AG09319 (cell line): ENCODE measurements at regions not wholly inside any gene's neighbourhood (a gene's known extent, or its start where the extent isn't known, plus 50 kb on each side); places are given as distances from the start of the nearest gene placed in this dataset.

Source experiments
- DNase-seq: peaks from one replicate; pipeline ENCODE4 v3.0.0-alpha.2; 2010; ENCODE audit warnings: low read depth; ENCODE audit errors: extremely low read depth
- TF ChIP-seq, protein P1 (sequence below): IDR thresholded peaks from 2 replicates; pipeline ENCODE4 v1.5.1; 2011; ENCODE audit warnings: low read depth, mild to moderate bottlenecking, inconsistent platforms, low read length, moderate library complexity

GRCh38 chr6:88365230-88365629, 199.1 kb upstream of the CNR1 start:
- TF ChIP-seq, protein P1, sequence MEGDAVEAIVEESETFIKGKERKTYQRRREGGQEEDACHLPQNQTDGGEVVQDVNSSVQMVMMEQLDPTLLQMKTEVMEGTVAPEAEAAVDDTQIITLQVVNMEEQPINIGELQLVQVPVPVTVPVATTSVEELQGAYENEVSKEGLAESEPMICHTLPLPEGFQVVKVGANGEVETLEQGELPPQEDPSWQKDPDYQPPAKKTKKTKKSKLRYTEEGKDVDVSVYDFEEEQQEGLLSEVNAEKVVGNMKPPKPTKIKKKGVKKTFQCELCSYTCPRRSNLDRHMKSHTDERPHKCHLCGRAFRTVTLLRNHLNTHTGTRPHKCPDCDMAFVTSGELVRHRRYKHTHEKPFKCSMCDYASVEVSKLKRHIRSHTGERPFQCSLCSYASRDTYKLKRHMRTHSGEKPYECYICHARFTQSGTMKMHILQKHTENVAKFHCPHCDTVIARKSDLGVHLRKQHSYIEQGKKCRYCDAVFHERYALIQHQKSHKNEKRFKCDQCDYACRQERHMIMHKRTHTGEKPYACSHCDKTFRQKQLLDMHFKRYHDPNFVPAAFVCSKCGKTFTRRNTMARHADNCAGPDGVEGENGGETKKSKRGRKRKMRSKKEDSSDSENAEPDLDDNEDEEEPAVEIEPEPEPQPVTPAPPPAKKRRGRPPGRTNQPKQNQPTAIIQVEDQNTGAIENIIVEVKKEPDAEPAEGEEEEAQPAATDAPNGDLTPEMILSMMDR: no peak
- DNase-seq: no peak

GRCh38 chr6:88361754-88362153, 195.6 kb upstream of the CNR1 start:
- TF ChIP-seq, protein P1: no peak
- no peak for DNase-seq

DNA sequence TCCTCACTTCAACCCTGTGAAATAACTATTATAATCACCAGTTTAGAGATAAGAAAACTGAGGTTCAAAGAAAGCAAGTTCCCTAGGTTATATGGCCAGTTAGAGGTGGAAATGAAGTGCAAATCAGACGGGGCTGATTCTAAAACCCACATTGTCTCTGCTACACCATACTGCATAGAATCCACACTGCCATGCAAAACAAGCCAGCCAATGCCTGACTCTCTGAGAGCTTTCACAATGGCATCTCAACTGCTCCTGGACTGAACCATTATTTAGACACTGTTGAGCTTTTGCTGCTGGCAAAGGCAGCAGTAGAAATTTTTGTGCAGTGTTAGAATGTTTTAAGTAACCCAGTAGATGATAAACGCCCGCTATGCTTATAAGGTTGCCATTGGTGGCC, 195.2 kb upstream of the CNR1 start:
- DNase-seq: no peak
- TF ChIP-seq, protein P1: no peak

DNA sequence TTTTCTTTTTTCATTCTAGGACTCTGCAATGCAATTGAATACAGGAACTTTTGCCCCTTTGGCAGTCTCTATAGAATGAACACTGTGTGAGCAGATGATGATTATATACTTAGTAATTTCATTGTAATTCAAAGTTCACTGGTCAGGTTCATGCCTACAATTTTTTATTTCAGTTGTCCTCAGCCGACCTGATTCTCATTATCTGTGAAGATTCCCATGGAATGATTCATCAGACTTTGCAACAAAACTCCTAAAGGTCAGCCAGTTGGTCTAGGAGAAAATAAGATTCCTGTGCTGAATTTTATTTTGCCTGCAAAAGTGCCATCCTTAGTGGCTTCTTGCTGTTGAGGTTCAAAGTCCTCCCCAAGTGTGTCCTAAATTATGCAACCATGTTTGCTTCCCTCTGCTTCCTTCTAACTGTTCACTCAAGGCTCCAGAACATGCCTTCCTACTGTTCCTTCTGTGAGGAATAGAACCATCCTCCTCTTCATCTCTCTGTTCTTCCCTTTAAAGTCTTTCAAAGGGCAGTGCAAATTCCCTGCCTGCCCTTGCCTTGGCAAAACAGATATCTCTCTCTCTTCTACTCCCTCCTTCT, 194.2 kb upstream of the CNR1 start:
- TF ChIP-seq, protein P1: no peak
- DNase-seq: no peak

DNA sequence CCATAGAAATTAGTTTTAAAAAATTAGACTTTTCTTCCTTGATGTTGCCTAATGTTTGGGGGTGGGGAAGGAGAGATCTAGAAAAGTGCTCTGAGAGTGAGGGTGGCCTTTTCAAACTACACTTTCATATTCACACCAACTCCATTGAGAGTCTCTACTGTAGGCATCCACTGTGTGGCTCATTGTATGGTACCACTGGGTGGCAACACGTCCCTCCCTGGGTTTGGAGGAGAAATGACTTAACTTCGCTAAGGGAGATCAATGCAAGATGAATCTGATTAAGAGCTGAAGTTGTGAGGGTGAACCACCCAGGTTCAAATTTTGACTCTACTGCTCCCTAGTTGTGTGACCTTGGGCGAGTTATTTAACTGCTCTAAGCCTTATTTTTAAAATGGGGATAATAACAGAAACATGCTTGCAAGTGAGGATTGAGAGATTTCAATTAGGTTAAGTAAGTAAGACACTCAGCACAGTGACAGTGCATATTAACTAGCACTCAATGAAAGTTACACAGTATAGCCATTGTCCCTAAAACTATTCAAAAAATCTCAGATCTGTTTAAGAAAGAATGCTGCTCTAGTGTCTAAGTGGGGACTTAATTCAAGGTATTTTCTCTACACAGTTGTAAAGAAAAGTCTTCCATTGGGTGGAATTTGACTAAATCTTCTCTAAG, 193.5 kb upstream of the CNR1 start:
- DNase-seq: no peak
- TF ChIP-seq, protein P1: no peak; the same call in 1 of the 2 replicates

GRCh38 chr6:88358846-88359245, 192.7 kb upstream of the CNR1 start:
- DNase-seq: no peak
- TF ChIP-seq, protein P1: no peak

DNA sequence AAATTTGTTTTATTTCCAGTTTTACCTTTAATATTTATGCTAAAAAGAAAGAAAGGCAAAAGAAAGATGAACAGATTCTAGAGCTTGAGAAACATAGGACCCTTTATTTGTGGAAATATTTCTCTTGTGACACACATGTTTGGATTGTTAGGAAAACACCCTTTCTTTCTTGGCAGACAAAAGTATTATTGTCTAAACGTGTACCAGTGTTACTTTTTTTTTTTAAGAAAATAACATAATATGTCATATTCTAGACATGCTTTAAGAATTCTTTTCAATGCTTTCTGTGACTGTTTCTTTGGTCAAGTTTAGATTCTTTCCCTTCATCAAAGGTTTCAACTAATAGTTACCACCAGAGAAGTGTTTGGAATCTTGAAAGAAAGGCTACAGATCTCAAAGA, 183.4 kb upstream of the CNR1 start:
- TF ChIP-seq, protein P1: no peak
- DNase-seq: no peak
